Stimulated activated CD8-positive, alpha-beta memory T cell treated with anti-CD3 and anti-CD28 coated beads, Interleukin-12 subunit alpha, Interleukin-12 subunit beta, amount 100 ng/mL, for 1 hour (primary cell): ENCODE measurements at regions not wholly inside any gene's neighbourhood (a gene's known extent, or its start where the extent isn't known, plus 50 kb on each side); places are given as distances from the start of the nearest gene placed in this dataset.

Experiments used
- DNase-seq: peaks from one replicate; pipeline ENCODE4 v3.0.0-alpha.2; 2020; ENCODE audit warnings: low read depth

- DNase-seq: no peak
These were observed 49.9 kb upstream of the SUCLG2 start for GRCh38 chr3:67704322-67704721.
